Natural killer cell (primary cell): ENCODE measurements at regions not wholly inside any gene's neighbourhood (a gene's known extent, or its start where the extent isn't known, plus 50 kb on each side); places are given as distances from the start of the nearest gene placed in this dataset.

Source experiments
- ATAC-seq, 3 donors: fragments of 150-1000 bp in 2 of 3; fragments of 200-7000 bp in 1 of 3; cut with Tn5 transposase; 1 replicate in 1 of 3; 2 replicates in 2 of 3; pipeline ENCODE4 v1.10.0; 2021; ENCODE audit warnings: mild to moderate bottlenecking in 2 of 3, moderate library complexity in 2 of 3
- DNase-seq, 2 donors: peaks; one replicate each; pipeline versions ENCODE4 v3.0.0 to v3.0.0-alpha.2; 2013 to 2021; ENCODE audit warnings: mixed read lengths in 1 of 2
- H3K27ac ChIP-seq: one replicate; pipeline ENCODE4 v1.5.1; 2013; ENCODE audit warnings: mild to moderate bottlenecking, low read length
- H3K27me3 ChIP-seq: one replicate; pipeline ENCODE4 v1.6.1; 2013; ENCODE audit warnings: low read length; ENCODE audit not compliant: control insufficient read depth, insufficient read depth
- H3K36me3 ChIP-seq: one replicate; pipeline ENCODE4 v1.6.1; 2013; ENCODE audit warnings: low read length; ENCODE audit not compliant: control insufficient read depth, insufficient read depth
- H3K4me1 ChIP-seq: one replicate; pipeline ENCODE4 v1.6.1; 2013; ENCODE audit warnings: low read length; ENCODE audit not compliant: control insufficient read depth, insufficient read depth
- H3K4me3 ChIP-seq: one replicate; pipeline ENCODE4 v1.5.1; 2013; ENCODE audit warnings: low read length
- H3K9me3 ChIP-seq: one replicate; pipeline ENCODE4 v1.6.1; 2013; ENCODE audit warnings: low read length; ENCODE audit not compliant: control insufficient read depth, insufficient read depth
- H3K27ac Mint-ChIP-seq, 2 donors: one replicate each; pipeline ENCODE4 v1.8.0; 2022; ENCODE audit warnings: mild to moderate bottlenecking in 2 of 2, mixed read lengths in 2 of 2, moderate library complexity in 1 of 2
- H3K27me3 Mint-ChIP-seq, 2 donors: one replicate each; pipeline ENCODE4 v1.8.0; 2022; ENCODE audit warnings: low read depth in 2 of 2, mixed read lengths in 2 of 2
- H3K36me3 Mint-ChIP-seq: one replicate; pipeline ENCODE4 v1.8.0; 2022; ENCODE audit warnings: mixed read lengths
- H3K4me1 Mint-ChIP-seq, 2 donors: one replicate each; pipeline ENCODE4 v1.8.0; 2022; ENCODE audit warnings: mixed read lengths in 2 of 2
- H3K4me3 Mint-ChIP-seq: one replicate; pipeline ENCODE4 v1.8.0; 2022; ENCODE audit warnings: mild to moderate bottlenecking, moderate library complexity, mixed read lengths
- H3K9me3 Mint-ChIP-seq, 2 donors: one replicate each; pipeline ENCODE4 v1.8.0; 2022; ENCODE audit warnings: mixed read lengths in 2 of 2
- CTCF ChIP-seq: fragments of 200-600 bp; IDR thresholded peaks from one replicate; pipeline ENCODE4 v1.8.0; 2022; ENCODE audit warnings: antibody characterized with exemption
- WGBS: methylation state at CpG from one replicate; pipeline ENCODE4 v1.1.7; 2013; ENCODE audit warnings: missing lambda C conversion rate; ENCODE audit not compliant: insufficient coverage; 5-methylcytosine and 5-hydroxymethylcytosine counted together
- intact Hi-C: fragments of 100-400 bp; cut with micrococcal nuclease; formaldehyde crosslinking; loops from one replicate; pipeline ENCODE4 v1.14.2; 2022

GRCh38 chr19:28429356-28429755, 783.6 kb downstream of the UQCRFS1 start:
- no peak for TF ChIP-seq CTCF
- no peaks in the 10 kb centered on the region for H3K36me3 Mint-ChIP-seq
- no peak overlapping the region for H3K27ac Mint-ChIP-seq
- DNase-seq (no peak), ATAC-seq (no peak)
- peaks cover 30 to 52% of the 10 kb centered on the region in 2 donors for H3K4me1 Mint-ChIP-seq
- no peaks in the 10 kb centered on the region for H3K27me3 Mint-ChIP-seq
- Histone ChIP-seq H3K36me3 (no peaks in the 10 kb centered on the region), H3K9me3 (no peaks in the 10 kb centered on the region), H3K27ac (no peak overlapping the region), H3K4me1 (peaks cover 10% of the 10 kb centered on the region), H3K4me3 (no peak overlapping the region), H3K27me3 (no peaks in the 10 kb centered on the region)
- WGBS: 98% methylated on average over 3 of the region's 3 CpGs
- no peak overlapping the region for H3K4me3 Mint-ChIP-seq
- intact Hi-C loops: no loop called here
- no peaks in the 10 kb centered on the region for H3K9me3 Mint-ChIP-seq

GRCh38 chr19:28428663-28429348, 784.1 kb downstream of the UQCRFS1 start:
- no peak overlapping the region for H3K4me3 Mint-ChIP-seq
- Histone ChIP-seq H3K27ac (no peak overlapping the region), H3K36me3 (no peaks in the 10 kb centered on the region), H3K27me3 (no peaks in the 10 kb centered on the region), H3K9me3 (no peaks in the 10 kb centered on the region), H3K4me1 (peaks cover 8% of the 10 kb centered on the region), H3K4me3 (no peak overlapping the region)
- H3K27me3 Mint-ChIP-seq: peaks cover 0 to 3% of the 10 kb centered on the region in 2 donors
- intact Hi-C loops: no loop called here
- H3K36me3 Mint-ChIP-seq: no peaks in the 10 kb centered on the region
- no peak for TF ChIP-seq CTCF
- H3K4me1 Mint-ChIP-seq: peaks cover 25 to 46% of the 10 kb centered on the region in 2 donors
- H3K27ac Mint-ChIP-seq: no peak overlapping the region
- no peak for DNase-seq
- no peak for ATAC-seq
- H3K9me3 Mint-ChIP-seq: no peaks in the 10 kb centered on the region
- 86% methylated on average over 6 of the region's 7 CpGs for WGBS

- peaks cover 0 to 3% of the 10 kb centered on the region in 2 donors for H3K27me3 Mint-ChIP-seq
- TF ChIP-seq CTCF: no peak
- no peaks in the 10 kb centered on the region for H3K36me3 Mint-ChIP-seq
- H3K4me1 Mint-ChIP-seq: peaks cover 31 to 37% of the 10 kb centered on the region in 2 donors
- Histone ChIP-seq H3K36me3 (no peaks in the 10 kb centered on the region), H3K9me3 (no peaks in the 10 kb centered on the region), H3K27ac (no peak overlapping the region), H3K27me3 (no peaks in the 10 kb centered on the region), H3K4me3 (no peak overlapping the region), H3K4me1 (peaks cover 8% of the 10 kb centered on the region)
- DNase-seq: no peak
- intact Hi-C loops: no loop called here
- H3K4me3 Mint-ChIP-seq: no peak overlapping the region
- WGBS: 79% methylated on average over 10 of the region's 10 CpGs
- no peaks in the 10 kb centered on the region for H3K9me3 Mint-ChIP-seq
- H3K27ac Mint-ChIP-seq: peak overlapping the region in 1 of 2 donors; percentile 63
- no peak for ATAC-seq
Observed at GRCh38 chr19:28427376-28428083, 785.4 kb downstream of the UQCRFS1 start.
